Head of caudate nucleus (tissue), 42 donors: ENCODE measurements at regions not wholly inside any gene's neighbourhood (a gene's known extent, or its start where the extent isn't known, plus 50 kb on each side); places are given as distances from the start of the nearest gene placed in this dataset.
"Not testable (repeated sequence)": the region's sequence is repeated elsewhere in the genome, so short reads cannot be mapped to it uniquely, and the experiment has no call there.

Source experiments
- DNase-seq, 42 donors: peaks; one replicate each; pipeline versions ENCODE4 v3.0.0 to v3.0.0-alpha.2; 2020 to 2021; ENCODE audit warnings: mixed read lengths in 7 of 42
- intact Hi-C: fragments of 100-400 bp; cut with DNase I; formaldehyde crosslinking; loops from one replicate; pipeline ENCODE4 v1.15.0; 2022

DNA sequence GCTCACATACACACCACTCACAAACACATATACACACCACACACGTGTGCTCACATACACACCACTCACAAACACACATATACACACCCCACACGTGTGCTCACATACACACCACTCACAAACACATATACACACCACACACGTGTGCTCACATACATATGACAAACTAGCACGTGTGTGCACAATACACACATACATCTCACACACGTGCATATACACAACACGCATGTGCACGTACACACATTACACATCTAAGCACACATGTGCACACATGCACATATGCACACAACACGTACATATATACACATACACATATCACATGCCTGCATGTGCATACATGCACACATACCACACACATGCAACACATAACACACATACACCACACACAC, 78.3 kb upstream of the FOXK1 start:
- intact Hi-C loops = no loop called here
- DNase-seq = no peak

DNA sequence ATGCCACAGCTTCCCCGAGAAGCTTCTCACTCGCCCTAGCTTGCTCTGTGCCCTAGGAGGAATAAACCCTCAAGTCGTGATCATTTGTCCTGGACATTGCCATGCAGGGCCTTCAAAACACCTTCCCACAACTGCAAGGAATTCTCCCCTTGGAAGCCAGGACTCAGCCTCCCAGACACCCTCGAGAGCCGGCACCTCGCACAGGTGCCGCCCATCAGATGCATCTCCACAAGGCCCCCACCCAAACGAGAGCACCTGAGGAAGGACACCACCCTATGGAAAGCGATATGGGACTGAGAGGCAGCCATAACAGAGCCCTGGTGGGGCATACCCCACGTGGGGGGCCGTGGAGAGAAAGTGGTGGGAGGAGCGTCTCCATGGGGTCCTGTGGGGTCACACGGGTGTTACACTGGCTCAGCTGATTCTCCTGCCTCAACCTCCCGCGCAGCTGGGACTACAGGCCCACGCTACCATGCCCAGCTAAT, 77.6 kb upstream of the FOXK1 start:
- intact Hi-C loops = no loop called here

DNA sequence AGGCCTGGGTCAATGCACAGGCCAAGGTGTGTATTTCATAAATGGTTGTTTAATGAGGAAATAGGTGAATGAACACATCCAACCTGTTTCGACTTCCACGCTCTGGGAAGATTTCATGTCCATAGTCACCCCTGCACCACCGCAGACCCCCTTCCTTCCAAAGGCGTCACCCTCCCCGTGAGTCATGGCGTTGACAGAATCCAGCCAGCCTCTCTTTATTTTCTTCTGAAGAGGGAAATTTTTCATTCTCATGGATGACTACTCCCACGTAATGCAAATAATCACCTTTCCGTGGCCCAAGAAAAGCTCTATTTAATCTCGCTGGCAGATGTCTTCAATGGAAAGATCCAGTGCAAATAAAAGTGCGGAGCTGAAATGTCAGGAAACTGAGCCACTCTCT, 75.3 kb upstream of the FOXK1 start:
- DNase-seq = peak in 3 of 42 donors; percentile 9 to 32 (median 15)

More for the DNA sequence above, 77.6 kb upstream of the FOXK1 start:
- no peak for DNase-seq

DNA sequence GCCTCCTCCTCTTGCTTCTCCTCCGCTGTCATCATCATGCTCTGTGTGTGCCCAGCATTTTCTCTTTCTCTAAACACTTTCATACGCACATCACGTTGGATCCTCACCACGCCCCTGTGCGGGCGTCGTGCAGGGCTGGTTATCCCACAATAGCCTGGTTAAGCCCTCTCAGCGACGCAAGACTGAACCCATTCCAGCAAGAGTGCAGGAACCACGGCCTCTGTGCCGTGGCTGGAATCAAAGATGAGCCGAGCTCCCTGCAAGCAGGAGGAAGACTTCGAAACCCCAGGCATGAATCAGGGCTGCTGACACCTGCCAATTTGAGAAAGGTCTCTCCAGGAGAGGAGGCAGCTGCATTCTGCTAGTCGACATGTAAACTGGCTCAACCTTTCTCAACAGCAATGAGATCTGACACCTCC, 74.8 kb upstream of the FOXK1 start:
- DNase-seq = peak in 34 of 42 donors; percentile 16 to 71 (median 41)
- intact Hi-C loops = no loop called here

More for the DNA sequence above, 75.3 kb upstream of the FOXK1 start:
- intact Hi-C loops = no loop called here

DNA sequence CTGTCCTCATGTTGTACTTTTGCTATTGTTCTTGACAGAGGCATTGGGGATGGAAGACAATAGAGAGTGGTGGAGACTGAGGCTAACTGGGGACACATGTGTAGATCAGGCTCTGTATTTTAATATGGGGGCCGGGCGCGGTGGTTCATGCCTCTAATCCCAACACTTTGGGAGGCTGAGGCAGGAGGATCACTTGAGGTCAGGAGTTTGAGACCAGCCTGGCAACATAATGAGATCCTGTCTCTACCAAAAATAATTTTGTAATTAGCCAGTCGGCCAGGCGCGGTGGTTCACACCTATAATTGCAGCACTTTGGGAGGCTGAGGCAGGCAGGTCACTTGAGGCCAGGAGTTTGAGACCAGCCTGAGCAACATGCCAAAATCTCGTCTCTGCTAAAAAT, 72.5 kb upstream of the FOXK1 start:
- DNase-seq = peak in 1 of 42 donors; percentile 15
- intact Hi-C loops = not testable (repeated sequence)

DNA sequence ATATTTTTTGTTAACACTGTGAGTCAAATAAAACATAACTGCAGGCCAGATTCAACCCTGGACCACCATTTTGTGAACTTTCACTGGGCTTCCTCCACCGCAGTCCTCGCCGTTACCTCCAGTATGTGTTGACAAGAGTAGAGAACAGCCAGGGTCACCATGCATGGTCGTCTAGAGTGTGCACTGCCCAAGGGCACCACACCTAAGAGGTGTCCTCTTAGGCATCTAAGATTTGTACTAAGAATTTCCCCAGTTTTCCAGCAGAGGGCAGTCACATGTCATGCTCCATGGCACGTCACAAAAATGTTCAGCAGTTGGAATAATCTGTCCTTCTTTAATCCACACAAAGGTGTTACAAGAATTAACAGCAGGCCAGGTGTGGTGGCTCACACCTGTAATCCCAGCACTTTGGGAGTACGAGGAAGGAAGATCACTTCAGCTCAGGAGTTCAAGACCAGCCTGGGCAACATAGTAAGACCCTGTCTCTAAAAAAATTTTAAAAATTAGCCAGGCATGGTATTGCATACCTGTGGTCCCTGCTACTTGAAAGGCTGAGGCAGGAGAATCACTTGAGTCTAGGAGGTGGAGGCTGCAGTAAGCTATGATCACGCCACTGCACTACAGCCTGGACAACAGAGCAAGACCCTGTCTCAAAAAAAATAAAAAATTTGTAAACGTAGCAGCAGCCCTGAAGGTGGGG, 71.2 kb upstream of the FOXK1 start:
- peak in 29 of 42 donors; percentile 15 to 82 (median 57) for DNase-seq
- intact Hi-C loops = no loop called here

DNA sequence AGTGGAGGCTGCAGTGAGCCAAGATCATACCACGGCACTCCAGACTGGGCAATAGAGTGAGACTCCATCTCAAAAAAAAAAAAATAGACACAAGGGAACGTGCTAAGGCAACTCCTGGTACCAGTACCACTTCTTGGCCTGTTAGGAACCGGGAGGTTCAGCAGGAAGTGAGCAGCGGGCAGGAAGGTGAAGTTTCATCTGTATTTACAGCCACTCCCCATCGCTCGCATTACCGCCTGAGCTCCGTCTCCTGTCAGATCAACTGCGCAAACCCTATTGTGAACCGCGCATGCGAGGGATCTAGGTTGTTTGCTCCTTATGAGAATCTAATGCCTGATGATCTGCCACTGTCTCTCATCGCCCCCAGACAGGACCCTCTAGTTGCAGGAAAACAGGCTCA, 69.9 kb upstream of the FOXK1 start:
- DNase-seq = peak in 1 of 42 donors; percentile 10
- intact Hi-C loops = no loop called here

DNA sequence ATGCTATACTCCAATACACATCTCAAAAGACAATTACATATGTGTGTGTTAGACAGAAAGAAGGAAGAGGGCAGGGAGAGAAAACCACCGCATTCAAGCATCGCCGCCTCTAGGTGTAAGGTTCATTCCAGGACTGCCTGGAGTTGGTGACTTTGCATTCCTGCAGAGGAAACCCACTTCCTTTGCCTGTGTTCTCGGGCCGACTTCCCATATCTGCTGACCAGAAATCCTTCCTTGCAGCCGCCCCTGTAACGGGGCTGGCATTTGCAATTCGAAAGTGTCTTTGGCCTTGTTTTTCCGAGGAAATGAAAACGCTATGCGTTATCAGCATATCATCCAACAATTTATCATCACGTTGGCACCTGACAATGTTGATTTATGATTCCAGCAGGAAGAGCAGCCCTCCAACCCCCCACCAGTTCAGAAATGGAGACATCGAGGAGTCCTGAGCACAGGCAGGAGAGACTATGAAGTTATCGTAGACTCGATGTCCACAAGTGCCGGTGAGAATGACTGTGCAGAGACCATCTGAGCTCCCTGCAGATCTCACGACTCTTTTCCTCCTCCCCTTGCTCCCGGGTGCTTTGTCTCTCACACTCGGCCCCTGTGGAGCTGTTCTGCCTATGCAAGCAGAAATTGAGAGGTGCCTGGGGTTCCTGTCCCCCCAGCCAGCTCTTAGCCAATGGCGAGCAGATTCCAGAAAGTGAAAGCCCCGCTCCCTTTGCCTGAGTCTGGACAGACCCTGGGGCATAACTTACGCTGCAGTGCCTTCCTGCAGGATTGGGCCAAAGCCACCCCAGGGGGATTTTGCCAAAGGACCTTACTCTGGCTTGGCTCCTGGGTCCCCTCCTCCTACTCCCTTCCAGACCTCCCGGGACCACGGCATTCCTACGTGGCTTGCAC, 68.9 kb upstream of the FOXK1 start:
- intact Hi-C loops = no loop called here
- peak in 3 of 42 donors; percentile 22 to 36 (median 31) for DNase-seq

DNA sequence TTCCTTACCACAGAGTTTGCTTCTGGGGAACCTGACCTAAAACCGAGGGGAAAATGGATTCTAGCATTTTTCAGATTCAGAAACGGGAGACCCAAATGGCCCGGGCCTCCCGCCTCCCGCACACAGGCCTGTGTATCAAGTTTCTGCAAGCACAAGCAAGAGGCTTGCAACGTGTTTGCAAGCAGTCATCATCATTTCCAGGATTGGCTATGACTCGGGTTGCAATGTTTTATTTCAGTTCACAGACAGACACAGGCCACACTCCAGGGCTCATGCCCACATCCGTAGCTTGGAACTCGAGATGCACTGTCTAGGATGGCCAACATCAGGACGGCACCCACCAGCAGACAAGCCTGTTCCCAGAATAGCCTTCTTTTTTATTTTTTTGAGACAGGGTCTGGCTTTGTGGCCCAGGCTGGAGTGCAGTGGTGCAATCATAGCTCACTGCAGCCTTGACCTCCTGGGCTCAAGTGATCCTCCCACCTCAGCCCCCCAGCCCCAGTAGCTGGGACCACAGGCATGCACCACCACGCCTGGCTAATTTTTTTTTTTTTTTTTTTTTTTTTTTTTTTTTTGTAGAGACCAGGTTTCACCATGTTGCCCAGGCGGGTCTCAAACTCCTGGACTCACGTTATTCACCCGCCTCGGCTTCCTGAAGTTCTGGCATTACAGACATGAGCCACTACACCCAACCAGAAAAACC, 68.1 kb upstream of the FOXK1 start:
- DNase-seq = peak in 2 of 42 donors; percentile 6 to 25
- intact Hi-C loops = no loop called here

DNA sequence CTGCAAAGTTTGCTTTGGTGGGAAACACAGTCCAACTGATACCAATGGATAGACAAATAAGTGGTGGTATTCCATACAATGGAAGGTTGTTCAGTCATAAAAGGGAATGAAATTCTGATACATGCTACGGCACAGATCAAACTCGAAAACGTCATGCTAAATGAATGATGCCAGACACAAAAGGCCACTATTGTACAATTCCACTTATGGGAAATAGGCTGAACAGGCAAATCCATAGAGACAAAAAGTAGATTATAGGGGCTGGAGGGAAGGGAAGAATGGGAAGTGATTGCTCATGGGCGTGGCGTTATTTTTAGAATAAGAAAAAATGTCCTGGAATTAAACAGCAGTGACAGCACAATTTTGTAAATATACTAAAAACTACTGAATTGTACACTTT, 66.0 kb upstream of the FOXK1 start:
- intact Hi-C loops = no loop called here

DNA sequence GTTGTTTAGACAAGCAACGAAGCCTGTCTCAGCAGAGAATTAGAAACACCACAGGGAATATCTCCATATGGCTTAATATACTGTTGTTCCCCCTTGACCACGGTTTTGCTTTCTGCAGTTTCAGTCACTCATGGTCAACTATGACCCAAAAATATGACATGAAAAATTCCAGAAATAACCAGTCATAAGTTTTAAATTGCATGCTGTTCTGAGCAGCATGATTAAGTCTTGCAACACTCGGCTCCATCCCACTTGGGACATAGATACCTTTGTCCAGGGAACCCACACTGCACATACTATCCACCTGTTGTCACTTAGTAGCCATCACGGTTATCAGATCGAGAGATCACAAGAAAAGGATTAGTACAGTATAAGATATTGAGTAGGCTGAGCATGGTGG, 60.7 kb upstream of the FOXK1 start:
- intact Hi-C loops = no loop called here
- no peak for DNase-seq

More for the DNA sequence above, 66.0 kb upstream of the FOXK1 start:
- DNase-seq = no peak

DNA sequence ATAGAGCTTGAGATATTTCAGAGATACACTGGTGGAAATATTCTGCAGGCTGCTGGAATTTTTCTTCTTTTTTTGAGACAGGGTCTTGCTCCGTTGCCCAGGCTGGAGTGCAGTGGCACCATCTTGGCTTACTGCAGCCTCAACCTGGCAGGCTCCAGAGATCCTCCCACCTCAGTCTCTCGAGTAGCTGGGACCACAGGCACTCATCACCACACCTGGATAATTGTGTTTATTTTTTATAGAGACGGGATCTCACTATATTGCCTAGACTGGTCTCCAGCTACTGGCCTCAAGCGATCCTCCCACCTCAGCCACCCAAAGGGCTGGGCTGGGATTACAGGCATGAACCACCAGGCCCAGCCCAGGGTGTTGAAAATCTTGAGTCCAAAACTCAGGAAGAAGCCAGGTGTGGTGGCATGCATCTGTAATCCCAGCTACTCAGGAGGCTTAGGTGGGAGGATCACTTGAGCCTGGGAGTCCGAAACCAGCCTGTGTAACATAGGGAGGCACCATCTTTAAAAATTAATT, 55.7 kb upstream of the FOXK1 start:
- DNase-seq = no peak
- intact Hi-C loops = no loop called here

DNA sequence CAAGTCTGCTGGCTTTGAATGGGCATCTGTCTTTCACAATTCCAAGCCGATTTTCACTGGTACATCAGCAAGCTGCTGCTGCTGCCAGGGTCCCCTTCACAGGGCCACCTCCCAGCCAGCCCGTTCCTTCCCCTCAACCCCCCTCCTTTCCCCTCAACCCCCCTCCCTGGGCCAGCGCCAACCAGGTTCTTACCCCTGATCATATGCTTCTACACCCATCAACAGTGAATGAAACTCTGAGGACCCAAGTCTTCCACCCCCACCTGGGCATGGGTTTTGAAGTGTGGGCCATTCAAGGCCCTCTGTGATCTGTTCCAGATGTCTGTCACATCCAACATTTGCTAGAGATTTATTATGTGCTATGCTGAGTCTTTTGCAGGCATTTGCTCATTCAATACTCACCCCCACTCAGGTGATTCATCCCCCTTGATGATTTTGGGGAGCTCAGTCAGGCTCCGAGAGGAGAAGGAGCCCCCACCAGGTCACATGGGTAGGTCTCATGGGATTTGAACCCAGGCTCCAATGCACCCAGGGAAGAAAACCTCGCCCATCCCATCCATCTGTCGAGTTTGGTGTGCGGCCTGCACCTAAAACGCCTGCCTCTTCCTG, 52.7 kb upstream of the FOXK1 start:
- intact Hi-C loops = no loop called here

DNA sequence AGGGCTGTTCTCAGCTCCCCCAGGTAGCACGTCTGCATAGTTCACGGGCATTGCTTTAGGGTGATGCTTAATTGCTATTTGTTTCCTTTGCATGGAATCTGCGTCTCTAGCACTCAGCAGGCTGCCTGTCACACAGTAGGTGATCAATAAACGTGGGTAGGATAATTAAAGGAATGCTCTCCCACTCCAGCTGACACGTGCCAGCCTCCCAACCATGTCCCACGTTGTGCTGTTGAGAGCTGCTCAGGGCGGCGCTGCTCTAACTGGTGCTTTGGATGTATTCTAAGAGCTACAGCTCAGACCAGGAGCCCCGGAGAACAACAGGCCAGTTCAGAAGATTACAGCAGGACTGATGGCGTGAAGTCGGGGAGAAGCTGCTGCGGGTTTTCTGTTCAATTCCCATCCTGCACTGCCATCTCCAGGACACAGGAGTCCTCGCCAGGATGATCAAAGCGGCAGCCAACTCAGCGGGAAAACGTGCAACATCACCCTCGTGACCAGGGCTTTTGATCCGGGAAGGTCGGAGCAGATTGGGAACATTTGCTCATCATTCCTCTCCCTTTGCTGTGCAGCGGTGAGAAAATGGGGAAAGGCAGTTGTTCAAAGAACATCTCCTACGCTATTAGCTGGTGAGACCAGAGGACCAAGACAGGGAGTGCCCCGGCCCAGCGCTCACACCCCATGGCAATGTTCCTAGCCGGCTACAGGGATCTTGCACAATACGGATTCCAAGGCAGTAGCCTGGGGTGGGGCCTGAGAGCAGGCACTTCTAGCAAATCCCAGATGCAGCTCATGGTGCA, 50.5 kb upstream of the FOXK1 start:
- intact Hi-C loops = no loop called here
- peak; percentile 62 to 93 (median 81) for DNase-seq

More for the DNA sequence above, 52.7 kb upstream of the FOXK1 start:
- peak in 6 of 42 donors; percentile 24 to 62 (median 46) for DNase-seq
